ENCODE measurements at regions not wholly inside any gene's neighbourhood (a gene's known extent, or its start where the extent isn't known, plus 50 kb on each side); places are given as distances from the start of the nearest gene placed in this dataset.

GRCh38 chr13:89470901-89471300 lies 1799.7 kb downstream of the SLITRK5 start:
- TF ChIP-seq CTCF (conservative IDR thresholded peaks at IDR 0.05), result no peak
- DNase-seq (ENCODE audit: extremely low spot score, unreplicated experiment), result no peak
- Mint-ChIP-seq H3K27ac (no peak overlapping the region), H3K4me1 (ENCODE audit: unreplicated experiment) (no peaks in the 10 kb centered on the region), H3K27me3 (no peaks in the 10 kb centered on the region), H3K9me3 (peaks cover 6% of the 10 kb centered on the region), H3K36me3 (no peaks in the 10 kb centered on the region), H3K4me3 (no peak overlapping the region)

GRCh38 chr13:89474432-89474831 lies 1803.3 kb downstream of the SLITRK5 start:
- Mint-ChIP-seq H3K4me1 (ENCODE audit: unreplicated experiment) (no peaks in the 10 kb centered on the region), H3K36me3 (no peaks in the 10 kb centered on the region), H3K4me3 (no peak overlapping the region), H3K9me3 (peaks cover 6% of the 10 kb centered on the region), H3K27ac (no peak overlapping the region), H3K27me3 (no peaks in the 10 kb centered on the region)
- no peak for DNase-seq (ENCODE audit: extremely low spot score, unreplicated experiment)
- no peak for TF ChIP-seq CTCF (conservative IDR thresholded peaks at IDR 0.05)

GRCh38 chr13:89486065-89486464 lies 1814.9 kb downstream of the SLITRK5 start:
- H3K9me3 Mint-ChIP-seq, result no peaks in the 10 kb centered on the region
- H3K27me3 Mint-ChIP-seq, result no peaks in the 10 kb centered on the region
- no peak overlapping the region for H3K27ac Mint-ChIP-seq
- TF ChIP-seq CTCF (conservative IDR thresholded peaks at IDR 0.05), result no peak
- no peak for DNase-seq (ENCODE audit: extremely low spot score, unreplicated experiment)
- no peaks in the 10 kb centered on the region for H3K36me3 Mint-ChIP-seq
- H3K4me1 Mint-ChIP-seq (ENCODE audit: unreplicated experiment), result no peaks in the 10 kb centered on the region
- H3K4me3 Mint-ChIP-seq, result no peak overlapping the region

GRCh38 chr13:89486709-89487108 lies 1815.5 kb downstream of the SLITRK5 start:
- Mint-ChIP-seq H3K4me1 (ENCODE audit: unreplicated experiment) (no peaks in the 10 kb centered on the region), H3K9me3 (no peaks in the 10 kb centered on the region), H3K36me3 (no peaks in the 10 kb centered on the region), H3K27ac (no peak overlapping the region), H3K4me3 (no peak overlapping the region), H3K27me3 (no peaks in the 10 kb centered on the region)
- TF ChIP-seq CTCF (conservative IDR thresholded peaks at IDR 0.05), result no peak
- no peak for DNase-seq (ENCODE audit: extremely low spot score, unreplicated experiment)

GRCh38 chr13:89490661-89491060 lies 1819.5 kb downstream of the SLITRK5 start:
- H3K9me3 Mint-ChIP-seq, result no peaks in the 10 kb centered on the region
- no peaks in the 10 kb centered on the region for H3K27me3 Mint-ChIP-seq
- H3K4me1 Mint-ChIP-seq (ENCODE audit: unreplicated experiment), result no peaks in the 10 kb centered on the region
- no peak overlapping the region for H3K27ac Mint-ChIP-seq
- no peaks in the 10 kb centered on the region for H3K36me3 Mint-ChIP-seq
- no peak overlapping the region for H3K4me3 Mint-ChIP-seq
- no peak for TF ChIP-seq CTCF (conservative IDR thresholded peaks at IDR 0.05)
- no peak for DNase-seq (ENCODE audit: extremely low spot score, unreplicated experiment)

- Mint-ChIP-seq H3K9me3 (no peaks in the 10 kb centered on the region), H3K4me1 (ENCODE audit: unreplicated experiment) (no peaks in the 10 kb centered on the region), H3K36me3 (no peaks in the 10 kb centered on the region), H3K4me3 (no peak overlapping the region), H3K27ac (no peak overlapping the region), H3K27me3 (no peaks in the 10 kb centered on the region)
- no peak for DNase-seq (ENCODE audit: extremely low spot score, unreplicated experiment)
- TF ChIP-seq CTCF (conservative IDR thresholded peaks at IDR 0.05), result no peak
Measured at GRCh38 chr13:89496478-89496877, 1825.3 kb downstream of the SLITRK5 start.

Data from type B pancreatic cell (in vitro differentiated cells).